Urinary bladder (tissue), 3 donors: ENCODE measurements at regions not wholly inside any gene's neighbourhood (a gene's known extent, or its start where the extent isn't known, plus 50 kb on each side); places are given as distances from the start of the nearest gene placed in this dataset.
A peak's percentile ranks its signal among the peaks of the same experiment; 100 is the strongest.

ENCODE experiments used
- DNase-seq: peaks from one replicate; pipeline ENCODE4 v3.0.0-alpha.2; 2015; ENCODE audit errors: extremely low spot score
- H3K27ac ChIP-seq: one replicate; pipeline ENCODE4 v1.5.1; 2013; ENCODE audit warnings: low read depth, mild to moderate bottlenecking, moderate library complexity
- H3K36me3 ChIP-seq: one replicate; pipeline ENCODE4 v1.6.1; 2013; ENCODE audit warnings: mild to moderate bottlenecking, moderate library complexity; ENCODE audit not compliant: insufficient read depth
- H3K4me1 ChIP-seq: one replicate; pipeline ENCODE4 v1.6.1; 2013; ENCODE audit warnings: mild to moderate bottlenecking, moderate library complexity; ENCODE audit not compliant: insufficient read depth
- H3K4me3 ChIP-seq: one replicate; pipeline ENCODE4 v1.5.1; 2013; ENCODE audit warnings: low read depth, low read length
- WGBS: extraction: QIAGEN DNeasy Blood & Tissue Kit; methylation state at CpG from one replicate; pipeline ENCODE4 v1.1.7; 2013; 5-methylcytosine and 5-hydroxymethylcytosine counted together
- donor health status: healthy with polysubstance abuse.
- donor health status: healthy.

- Histone ChIP-seq H3K4me1 (no peaks in the 10 kb centered on the region), H3K4me3 (no peak overlapping the region), H3K36me3 (no peaks in the 10 kb centered on the region), H3K27ac (no peak overlapping the region)
- 95% methylated on average over 4 of the region's 4 CpGs for WGBS
- DNase-seq: no peak
Observed at GRCh38 chr7:148950806-148951205, 66.7 kb upstream of the EZH2 start.

- Histone ChIP-seq H3K36me3 (no peaks in the 10 kb centered on the region), H3K27ac (no peak overlapping the region), H3K4me3 (no peak overlapping the region), H3K4me1 (no peaks in the 10 kb centered on the region)
- 62% methylated on average over 8 of the region's 8 CpGs for WGBS
- DNase-seq: no peak
Observed at GRCh38 chr7:148944935-148945934, 61.1 kb upstream of the EZH2 start.

GRCh38 chr7:148941598-148942275 lies 57.6 kb upstream of the EZH2 start:
- 13% methylated on average over 17 of the region's 17 CpGs for WGBS
- H3K36me3 ChIP-seq: no peaks in the 10 kb centered on the region
- no peak overlapping the region for H3K27ac ChIP-seq
- H3K4me3 ChIP-seq: no peak overlapping the region
- H3K4me1 ChIP-seq: no peaks in the 10 kb centered on the region
- no peak for DNase-seq

GRCh38 chr7:148940702-148941597 lies 56.9 kb upstream of the EZH2 start:
- H3K4me1 ChIP-seq: no peaks in the 10 kb centered on the region
- H3K4me3 ChIP-seq: peak overlapping the region; percentile 50
- 1% methylated on average over 43 of the region's 43 CpGs for WGBS
- H3K27ac ChIP-seq: peak overlapping the region; percentile 69
- H3K36me3 ChIP-seq: no peaks in the 10 kb centered on the region
- DNase-seq: peak; percentile 90

GRCh38 chr7:148939128-148939755 lies 55.2 kb upstream of the EZH2 start:
- Histone ChIP-seq H3K4me1 (no peaks in the 10 kb centered on the region), H3K4me3 (no peak overlapping the region), H3K36me3 (no peaks in the 10 kb centered on the region), H3K27ac (no peak overlapping the region)
- WGBS: 90% methylated on average over 1 of the region's 1 CpG
- no peak for DNase-seq

GRCh38 chr7:148935451-148935850 lies 51.4 kb upstream of the EZH2 start:
- Histone ChIP-seq H3K36me3 (no peaks in the 10 kb centered on the region), H3K4me1 (no peaks in the 10 kb centered on the region), H3K4me3 (no peak overlapping the region), H3K27ac (no peak overlapping the region)
- DNase-seq: no peak
- WGBS: 96% methylated on average over 5 of the region's 5 CpGs
